ENCODE measurements at regions not wholly inside any gene's neighbourhood (a gene's known extent, or its start where the extent isn't known, plus 50 kb on each side); places are given as distances from the start of the nearest gene placed in this dataset.

DNA sequence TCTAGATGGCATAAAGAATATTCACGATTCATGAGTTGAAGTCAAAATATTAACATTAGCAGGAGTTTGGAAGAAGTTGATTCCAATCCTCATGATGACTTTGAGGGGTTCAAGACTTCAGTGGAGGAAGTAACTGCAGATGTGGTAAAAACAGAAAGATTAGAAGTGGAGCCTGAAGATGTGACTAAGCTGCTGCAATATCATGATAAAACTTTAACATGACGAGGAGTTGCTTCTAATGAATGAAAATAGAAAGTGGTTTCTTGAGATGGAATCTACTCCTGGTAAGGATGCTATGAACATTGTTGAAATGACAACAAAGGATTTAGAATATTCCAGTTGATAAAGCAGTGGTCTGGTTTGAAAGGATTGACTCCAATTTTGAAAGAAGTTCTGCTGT is 70.1 kb upstream of the TMLHE start:
- dilution Hi-C loops (cut with HindIII; ENCODE audit: low sequenced_read_pairs, unreplicated experiment): no loop called here

More for the DNA sequence above, 70.1 kb upstream of the TMLHE start:
- no peaks in the 10 kb centered on the region; the same call in none of the 2 replicates for H3K9me3 ChIP-seq (ENCODE audit: control insufficient read depth, insufficient read depth, low read length)
- H2AFZ ChIP-seq (replicated peaks; ENCODE audit: low read length, poor library complexity): no peak overlapping the region
- POLR2A ChIA-PET (ENCODE audit: unreplicated experiment): no interaction called here
- H3K79me1 ChIP-seq (ENCODE audit: low read depth in 1 of 2, low read length in 2 of 2): no peaks in the 10 kb centered on the region
- no peak overlapping the region for H4K8ac ChIP-seq (ENCODE audit: low read depth in 2 of 2, low read length in 2 of 2)
- H2BK20ac ChIP-seq (ENCODE audit: low read depth, low read length): no peak overlapping the region
- no peaks in the 10 kb centered on the region for H3K9me1 ChIP-seq (ENCODE audit: insufficient read depth, low read length)
- H3K4me1 ChIP-seq (ENCODE audit: control insufficient read depth, insufficient read depth, low read length): no peaks in the 10 kb centered on the region
- CTCF ChIA-PET: no interaction called here
- TF ChIP-seq BHLHE40 (IDR thresholded peaks at IDR 0.05; ENCODE audit: low read depth, low read length): no peak
- TF ChIP-seq POLR2A (IDR thresholded peaks at IDR 0.05; ENCODE audit: low read depth, low read length): no peak
- TF ChIP-seq MAZ (IDR thresholded peaks at IDR 0.05; ENCODE audit: borderline replicate concordance, low read depth, low read length): no peak
- TF ChIP-seq CHD1 (IDR thresholded peaks at IDR 0.05; ENCODE audit: low read depth, low read length): no peak
- TF ChIP-seq FOS (IDR thresholded peaks at IDR 0.05; ENCODE audit: low read depth, low read length): no peak
- no peak for TF ChIP-seq RAD21 (IDR thresholded peaks at IDR 0.05; ENCODE audit: low read length)
- no peak for TF ChIP-seq CEBPB (IDR thresholded peaks at IDR 0.05; ENCODE audit: low read depth, low read length)
- TF ChIP-seq RFX5 (IDR thresholded peaks at IDR 0.05; ENCODE audit: low read depth, low read length): no peak
- TF ChIP-seq, protein P1, sequence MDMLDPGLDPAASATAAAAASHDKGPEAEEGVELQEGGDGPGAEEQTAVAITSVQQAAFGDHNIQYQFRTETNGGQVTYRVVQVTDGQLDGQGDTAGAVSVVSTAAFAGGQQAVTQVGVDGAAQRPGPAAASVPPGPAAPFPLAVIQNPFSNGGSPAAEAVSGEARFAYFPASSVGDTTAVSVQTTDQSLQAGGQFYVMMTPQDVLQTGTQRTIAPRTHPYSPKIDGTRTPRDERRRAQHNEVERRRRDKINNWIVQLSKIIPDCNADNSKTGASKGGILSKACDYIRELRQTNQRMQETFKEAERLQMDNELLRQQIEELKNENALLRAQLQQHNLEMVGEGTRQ (IDR thresholded peaks at IDR 0.05; ENCODE audit: low read depth, low read length): no peak
- TF ChIP-seq NFE2L2 (IDR thresholded peaks at IDR 0.05; ENCODE audit: low read depth, low read length): no peak
- no peaks in the 10 kb centered on the region for H4K20me1 ChIP-seq (ENCODE audit: insufficient read depth, low read length)
- H4K91ac ChIP-seq (ENCODE audit: insufficient read depth, low read depth, low read length): no peak overlapping the region
- no peak overlapping the region for H3K27ac ChIP-seq (ENCODE audit: insufficient read depth, low read length)
- 14% methylated on average over 1 of the region's 2 CpGs; no CpG with 5 or more reads in 1 of the 2 experiments for WGBS, 2 experiments (ENCODE audit: extremely low coverage in 2 of 2, insufficient read length in 1 of 2)
- H2BK15ac ChIP-seq (ENCODE audit: low read depth, low read length): no peak overlapping the region
- no peaks in the 10 kb centered on the region for H3K27me3 ChIP-seq (ENCODE audit: control insufficient read depth, insufficient read depth, low read length)
- H3K9ac ChIP-seq (ENCODE audit: low read depth, low read length): no peak overlapping the region
- no peak overlapping the region for H2BK120ac ChIP-seq (ENCODE audit: low read depth, low read length)
- H4K5ac ChIP-seq (ENCODE audit: low read depth, low read length): no peak overlapping the region
- H2AK9ac ChIP-seq (replicated peaks; ENCODE audit: low read depth, low read length, poor library complexity): no peak overlapping the region
- no TSS peak for BruUV-seq (replicated peaks)
- ATAC-seq (ENCODE audit: low read depth): no peak
- no peak for DNase-seq
- H2AK5ac ChIP-seq (ENCODE audit: low read depth, low read length): no peak overlapping the region
- in situ Hi-C loops (cut with MboI; ENCODE audit: low sequenced_read_pairs) (no loop called here), intact Hi-C loops (cut with micrococcal nuclease) (no loop called here)
- no peak overlapping the region for H3K14ac ChIP-seq (replicated peaks; ENCODE audit: low read depth, low read length)
- H3K4ac ChIP-seq (ENCODE audit: low read depth, low read length): no peak overlapping the region
- H3K36me3 ChIP-seq (ENCODE audit: control insufficient read depth, insufficient read depth, low read length): no peaks in the 10 kb centered on the region
- no peak overlapping the region for H3K23ac ChIP-seq (ENCODE audit: low read depth, low read length)
- no peak overlapping the region for H3K18ac ChIP-seq (ENCODE audit: low read depth, low read length)
- H2BK5ac ChIP-seq (ENCODE audit: low read depth, low read length, poor library complexity, severe bottlenecking): no peak overlapping the region
- H3K4me2 ChIP-seq (ENCODE audit: low read depth, low read length): no peak overlapping the region
- no peak overlapping the region for H3K4me3 ChIP-seq (ENCODE audit: insufficient read depth, low read depth, low read length)
- no peak overlapping the region for H3K56ac ChIP-seq (ENCODE audit: extremely low read depth, insufficient read depth, low read length)
